ENCODE measurements at regions not wholly inside any gene's neighbourhood (a gene's known extent, or its start where the extent isn't known, plus 50 kb on each side); places are given as distances from the start of the nearest gene placed in this dataset.

- TF ChIP-seq POLR2A (IDR thresholded peaks at IDR 0.05) (no peak), CTCF (IDR thresholded peaks at IDR 0.05) (no peak)
Measured at GRCh38 chr4:120528428-120528827, 394.1 kb downstream of the PRDM5 start.
